Astrocyte of the cerebellum (primary cell): ENCODE measurements at regions not wholly inside any gene's neighbourhood (a gene's known extent, or its start where the extent isn't known, plus 50 kb on each side); places are given as distances from the start of the nearest gene placed in this dataset.

Experiments used
- DNase-seq: peaks from one replicate; pipeline ENCODE4 v3.0.0-alpha.2; 2011; ENCODE audit warnings: low read depth
- H3K4me3 ChIP-seq: 2 replicates; pipeline ENCODE4 v1.5.1; 2011; ENCODE audit warnings: mild to moderate bottlenecking, low read depth, low read length, moderate library complexity
- in situ Hi-C: cut with HindIII; loops from 2 replicates; pipeline ENCODE4 v1.10.0; 2017; ENCODE audit warnings: low sequenced_read_pairs
- TF ChIP-seq, protein P1 (sequence below): IDR thresholded peaks from 2 replicates; pipeline ENCODE4 v1.5.1; 2012; ENCODE audit warnings: low read length, low read depth, moderate library complexity, mild to moderate bottlenecking; ENCODE audit errors: missing control alignments

DNA sequence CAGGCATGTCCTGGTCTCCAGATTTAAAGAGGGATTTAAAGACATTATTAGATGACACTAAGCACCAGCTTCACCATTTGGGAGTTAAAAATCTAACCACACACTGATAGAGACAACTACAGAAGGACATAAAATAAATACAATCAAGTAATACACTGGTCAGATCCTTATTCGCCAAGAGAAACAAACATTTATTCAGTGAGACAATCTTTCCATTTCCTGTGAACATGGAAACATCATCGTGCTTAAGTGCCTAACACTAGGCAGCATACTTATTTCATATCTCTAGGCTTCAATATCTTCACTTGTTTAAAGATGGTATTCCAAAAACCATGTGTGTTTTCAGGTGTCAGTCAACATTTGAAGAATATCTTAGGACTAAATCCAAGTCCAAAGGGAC, 103.6 kb downstream of the AREG start:
- no peak for DNase-seq
- H3K4me3 ChIP-seq: no peak overlapping the region
- in situ Hi-C loops: loop anchor here (5.0 kb wide), 1 partner anchor 74 kb away; no protein-coding TSS in a partner anchor
- TF ChIP-seq, protein P1, sequence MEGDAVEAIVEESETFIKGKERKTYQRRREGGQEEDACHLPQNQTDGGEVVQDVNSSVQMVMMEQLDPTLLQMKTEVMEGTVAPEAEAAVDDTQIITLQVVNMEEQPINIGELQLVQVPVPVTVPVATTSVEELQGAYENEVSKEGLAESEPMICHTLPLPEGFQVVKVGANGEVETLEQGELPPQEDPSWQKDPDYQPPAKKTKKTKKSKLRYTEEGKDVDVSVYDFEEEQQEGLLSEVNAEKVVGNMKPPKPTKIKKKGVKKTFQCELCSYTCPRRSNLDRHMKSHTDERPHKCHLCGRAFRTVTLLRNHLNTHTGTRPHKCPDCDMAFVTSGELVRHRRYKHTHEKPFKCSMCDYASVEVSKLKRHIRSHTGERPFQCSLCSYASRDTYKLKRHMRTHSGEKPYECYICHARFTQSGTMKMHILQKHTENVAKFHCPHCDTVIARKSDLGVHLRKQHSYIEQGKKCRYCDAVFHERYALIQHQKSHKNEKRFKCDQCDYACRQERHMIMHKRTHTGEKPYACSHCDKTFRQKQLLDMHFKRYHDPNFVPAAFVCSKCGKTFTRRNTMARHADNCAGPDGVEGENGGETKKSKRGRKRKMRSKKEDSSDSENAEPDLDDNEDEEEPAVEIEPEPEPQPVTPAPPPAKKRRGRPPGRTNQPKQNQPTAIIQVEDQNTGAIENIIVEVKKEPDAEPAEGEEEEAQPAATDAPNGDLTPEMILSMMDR: no peak

DNA sequence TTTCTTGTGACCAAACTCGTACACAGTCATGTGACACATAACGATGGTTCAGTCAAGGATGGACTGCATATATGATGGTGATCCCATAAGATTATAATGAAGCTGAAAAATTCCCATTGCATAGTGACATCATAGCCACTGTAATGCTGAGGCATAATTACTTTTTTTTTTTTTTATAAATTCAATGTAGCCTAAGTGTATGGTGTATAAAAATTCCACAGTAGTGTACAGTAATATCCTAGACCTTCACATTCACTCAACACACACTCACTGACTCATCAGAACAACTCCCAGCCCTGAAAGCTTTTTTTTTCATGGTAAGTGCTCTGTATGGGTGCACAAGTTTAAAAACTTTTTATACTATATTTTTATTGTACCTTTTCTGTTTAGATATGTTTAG, 105.0 kb downstream of the AREG start:
- TF ChIP-seq, protein P1: no peak
- H3K4me3 ChIP-seq: no peak overlapping the region
- no peak for DNase-seq
- in situ Hi-C loops: loop anchor here (5.0 kb wide), 1 partner anchor 72 kb away; no protein-coding TSS in a partner anchor

DNA sequence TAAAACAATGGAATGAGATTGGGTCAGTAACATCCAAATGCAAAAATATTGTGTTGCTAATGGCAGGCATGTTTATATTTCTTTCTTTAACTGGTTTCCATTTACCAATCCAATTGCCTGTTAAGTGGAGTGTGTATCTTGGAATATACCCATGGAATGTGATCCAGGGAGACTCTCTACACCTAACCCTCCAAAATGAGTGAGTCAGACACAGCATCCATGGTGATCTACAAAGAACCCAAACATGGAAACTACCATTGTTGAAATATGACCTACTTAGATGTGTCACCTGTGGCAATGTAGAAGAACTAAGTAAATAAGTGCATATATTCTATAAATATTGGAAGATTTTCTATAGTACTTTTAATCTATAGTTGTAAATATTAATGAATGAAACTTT, 110.3 kb downstream of the AREG start:
- DNase-seq: peak; percentile 80

DNA sequence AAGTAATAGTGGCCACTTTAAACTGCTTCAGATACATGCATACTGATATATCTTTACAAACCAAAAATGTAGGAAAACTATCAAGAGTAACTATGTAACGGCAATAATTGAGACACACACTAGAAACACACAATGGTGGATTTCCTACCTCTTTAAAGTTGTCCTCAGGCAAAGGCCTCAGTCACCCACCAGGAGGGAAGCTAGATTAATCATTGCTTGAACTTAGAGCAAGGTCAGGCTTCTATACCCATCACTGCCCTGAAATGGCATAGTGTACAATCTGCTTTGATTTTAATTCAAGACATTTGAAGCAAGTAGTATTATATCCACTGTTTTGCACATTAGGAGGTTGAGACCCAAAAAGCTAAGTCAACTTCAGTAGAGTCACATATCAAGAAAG, 110.9 kb downstream of the AREG start:
- in situ Hi-C loops: no loop called here
- DNase-seq: no peak
- TF ChIP-seq, protein P1: no peak
- H3K4me3 ChIP-seq: no peak overlapping the region

More for the DNA sequence above, 110.3 kb downstream of the AREG start:
- no peak overlapping the region for H3K4me3 ChIP-seq
- in situ Hi-C loops: no loop called here
- TF ChIP-seq, protein P1: no peak

DNA sequence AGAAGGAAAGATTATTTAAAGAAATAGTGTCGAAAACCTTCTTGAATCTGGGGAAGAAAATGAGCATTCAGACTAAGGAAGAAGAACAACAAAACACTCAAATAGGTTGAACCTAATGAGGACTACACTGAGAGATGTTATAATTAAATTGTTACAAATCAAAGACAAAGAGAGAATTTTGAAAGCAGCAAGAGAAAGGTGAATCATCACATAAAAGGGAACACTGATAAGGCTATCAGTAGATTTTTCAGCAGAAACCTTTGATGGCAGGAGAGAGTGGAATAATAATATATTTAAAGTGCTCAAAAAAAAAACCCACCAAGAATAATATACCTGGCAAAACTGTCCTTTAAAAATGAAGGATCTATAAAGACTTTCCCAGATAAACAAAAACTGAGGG, 114.9 kb downstream of the AREG start:
- in situ Hi-C loops: no loop called here
- DNase-seq: no peak
- H3K4me3 ChIP-seq: no peak overlapping the region
- TF ChIP-seq, protein P1: no peak

DNA sequence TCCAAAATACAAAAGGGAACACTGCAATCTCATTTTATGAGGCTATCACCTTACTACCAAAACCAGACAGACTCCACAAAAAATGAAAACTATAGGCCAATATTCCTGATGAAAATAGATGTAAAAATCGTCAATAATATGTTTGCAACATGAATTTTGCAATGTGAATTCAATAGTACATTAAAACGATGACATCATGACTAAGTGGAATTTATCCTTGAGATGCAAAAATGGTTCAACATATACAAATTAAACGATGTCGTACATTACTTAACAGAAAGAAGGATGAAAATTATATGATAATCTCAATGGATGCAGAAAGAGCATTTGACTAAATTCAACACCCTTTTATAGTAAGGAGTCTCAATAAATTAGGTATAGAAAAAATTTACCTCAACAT, 123.0 kb downstream of the AREG start:
- in situ Hi-C loops: no loop called here
- DNase-seq: no peak
- TF ChIP-seq, protein P1: no peak
- H3K4me3 ChIP-seq: no peak overlapping the region

DNA sequence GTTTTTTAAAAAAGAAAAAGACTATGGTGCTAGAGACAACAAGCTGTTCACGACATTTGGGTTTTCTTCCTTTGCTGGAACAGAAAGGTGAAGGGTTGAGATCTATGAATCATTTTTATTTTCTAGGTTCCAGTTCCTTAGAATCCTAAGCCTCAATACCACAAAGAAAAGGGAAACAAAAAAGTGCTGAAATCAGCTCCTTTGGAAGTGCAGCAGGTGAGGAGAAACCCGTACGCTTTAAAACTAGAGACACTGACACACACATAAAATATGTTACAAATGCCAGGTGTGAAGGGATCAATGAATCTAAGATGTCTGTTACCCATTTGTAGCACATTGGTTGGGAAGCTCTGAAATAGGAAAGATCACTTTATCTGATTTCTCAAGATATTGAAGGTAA, 125.2 kb downstream of the AREG start:
- TF ChIP-seq, protein P1: no peak
- H3K4me3 ChIP-seq: no peak overlapping the region
- DNase-seq: no peak
- in situ Hi-C loops: no loop called here
